Osteoblast (primary cell): ENCODE measurements at regions not wholly inside any gene's neighbourhood (a gene's known extent, or its start where the extent isn't known, plus 50 kb on each side); places are given as distances from the start of the nearest gene placed in this dataset.

Experiments
- DNase-seq: peaks from one replicate; pipeline ENCODE4 v3.0.0; 2011; ENCODE audit warnings: low spot score, mixed read lengths; ENCODE audit not compliant: insufficient read length; ENCODE audit errors: missing footprints
- H2AFZ ChIP-seq: 2 replicates; pipeline ENCODE4 v1.6.0; 2011; ENCODE audit warnings: mild to moderate bottlenecking, low read length
- H3K27ac ChIP-seq: 2 replicates; pipeline ENCODE4 v1.5.1; 2011; ENCODE audit warnings: mild to moderate bottlenecking, low read depth, low read length, moderate library complexity
- H3K27me3 ChIP-seq: 2 replicates; pipeline ENCODE4 v1.6.0; 2012; ENCODE audit warnings: mild to moderate bottlenecking, control low read depth, inconsistent platforms, low read length, moderate library complexity; ENCODE audit not compliant: insufficient read depth
- H3K36me3 ChIP-seq: 2 replicates; pipeline ENCODE4 v1.5.1; 2011; ENCODE audit warnings: mild to moderate bottlenecking, low read length, control low read depth, moderate library complexity; ENCODE audit not compliant: insufficient read depth
- H3K4me1 ChIP-seq: 2 replicates; pipeline ENCODE4 v1.5.1; 2011; ENCODE audit warnings: mild to moderate bottlenecking, low read length, control low read depth, moderate library complexity; ENCODE audit not compliant: insufficient read depth
- H3K4me2 ChIP-seq: 2 replicates; pipeline ENCODE4 v1.6.0; 2011; ENCODE audit warnings: mild to moderate bottlenecking, low read length; ENCODE audit not compliant: insufficient read depth
- H3K4me3 ChIP-seq: fragments of 200-600 bp; sonication (generic); 3 replicates; pipeline ENCODE4 v1.5.1; 2012; ENCODE audit warnings: mild to moderate bottlenecking, low read length, inconsistent platforms; ENCODE audit not compliant: insufficient read depth
- H3K79me2 ChIP-seq: 2 replicates; pipeline ENCODE4 v1.6.0; 2012; ENCODE audit warnings: mild to moderate bottlenecking, low read length, control low read depth, inconsistent platforms; ENCODE audit not compliant: insufficient read depth
- H3K9me3 ChIP-seq: 2 replicates; pipeline ENCODE4 v1.5.1; 2011; ENCODE audit warnings: low read depth, low read length, control low read depth
- H4K20me1 ChIP-seq: 2 replicates; pipeline ENCODE4 v1.6.0; 2012; ENCODE audit warnings: mild to moderate bottlenecking, low read length, control low read depth; ENCODE audit not compliant: insufficient read depth
- CTCF ChIP-seq: IDR thresholded peaks from 2 replicates; pipeline ENCODE4 v1.5.1; 2011; ENCODE audit warnings: mild to moderate bottlenecking, low read depth, low read length, moderate library complexity; ENCODE audit errors: extremely low read depth

DNA sequence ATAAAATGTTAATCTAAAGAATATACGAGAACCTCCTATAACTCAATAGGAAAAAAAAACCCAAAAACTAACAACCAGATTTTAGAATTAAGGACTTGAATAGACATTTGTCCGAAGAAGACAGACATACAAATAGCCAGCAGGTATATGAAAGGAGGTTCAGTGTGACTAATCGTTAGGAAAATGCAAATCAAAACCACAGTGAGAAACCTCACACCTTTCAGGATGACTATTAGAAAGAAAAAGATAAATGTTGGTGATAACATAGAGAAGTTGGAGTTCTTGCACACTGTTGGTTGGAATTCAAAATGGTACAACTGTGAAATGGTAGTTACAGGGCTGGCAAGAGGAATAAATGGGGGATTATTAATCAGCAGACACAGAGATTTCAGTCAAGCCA, 339.0 kb downstream of the TMEM114 start:
- H3K79me2 ChIP-seq: no peaks in the 10 kb centered on the region
- H2AFZ ChIP-seq: no peak overlapping the region
- H3K36me3 ChIP-seq: no peaks in the 10 kb centered on the region
- H3K27ac ChIP-seq: no peak overlapping the region
- no peaks in the 10 kb centered on the region for H4K20me1 ChIP-seq
- no peaks in the 10 kb centered on the region for H3K27me3 ChIP-seq
- DNase-seq: no peak
- H3K9me3 ChIP-seq: no peaks in the 10 kb centered on the region
- no peak overlapping the region for H3K4me2 ChIP-seq
- H3K4me1 ChIP-seq: no peaks in the 10 kb centered on the region
- no peak overlapping the region for H3K4me3 ChIP-seq
- TF ChIP-seq CTCF: no peak

DNA sequence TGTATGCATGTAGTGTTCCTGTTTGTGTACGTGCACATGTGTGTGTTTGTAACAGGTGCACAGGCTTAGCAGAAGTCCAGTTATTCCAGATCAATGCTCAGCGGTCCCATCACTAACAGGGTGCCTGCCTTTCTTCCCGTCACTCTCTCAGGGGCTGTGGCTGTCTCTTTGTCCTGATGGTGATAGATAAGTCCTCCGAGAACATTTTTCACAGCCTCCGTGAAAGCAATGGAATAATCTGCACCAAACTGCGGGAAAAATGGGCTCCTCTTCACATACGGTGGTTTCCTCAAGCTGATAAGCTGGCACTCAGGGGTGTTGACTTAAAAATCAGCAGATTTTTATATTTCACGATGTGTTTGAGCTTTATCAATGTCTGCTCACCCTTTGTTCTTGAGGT, 342.3 kb downstream of the TMEM114 start:
- no peaks in the 10 kb centered on the region for H3K36me3 ChIP-seq
- H3K4me3 ChIP-seq: no peak overlapping the region

GRCh38 chr16:8243981-8244380, 346.3 kb downstream of the TMEM114 start:
- no peak for DNase-seq

More for the DNA sequence above, 342.3 kb downstream of the TMEM114 start:
- Histone ChIP-seq H3K4me1 (no peaks in the 10 kb centered on the region), H3K4me2 (no peak overlapping the region), H2AFZ (no peak overlapping the region), H3K27me3 (no peaks in the 10 kb centered on the region), H3K79me2 (no peaks in the 10 kb centered on the region), H3K9me3 (no peaks in the 10 kb centered on the region), H4K20me1 (no peaks in the 10 kb centered on the region), H3K27ac (no peak overlapping the region)
- TF ChIP-seq CTCF: no peak
- DNase-seq: no peak

DNA sequence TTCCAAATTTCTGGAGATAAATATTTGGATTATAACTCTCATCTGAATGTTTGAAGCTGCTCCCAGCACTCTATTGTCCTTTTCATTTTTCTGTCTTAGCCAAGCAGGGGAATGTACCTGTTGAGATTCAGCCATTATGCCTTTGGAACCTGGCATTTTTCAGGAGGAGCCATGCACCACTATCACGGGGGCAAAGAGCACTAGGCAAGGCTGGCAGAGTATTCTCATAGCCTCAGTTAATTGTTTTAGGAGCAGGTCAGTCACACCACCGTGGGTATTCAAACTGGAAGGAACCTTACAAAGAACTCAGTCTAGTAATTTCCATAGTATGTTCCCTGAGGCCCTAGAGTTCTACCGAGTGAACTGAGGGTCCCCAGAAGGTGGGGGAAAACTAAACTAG, 348.9 kb downstream of the TMEM114 start:
- no peak overlapping the region for H3K4me2 ChIP-seq
- H4K20me1 ChIP-seq: no peaks in the 10 kb centered on the region
- no peak overlapping the region for H3K4me3 ChIP-seq
- DNase-seq: no peak
- no peaks in the 10 kb centered on the region for H3K27me3 ChIP-seq
- no peaks in the 10 kb centered on the region for H3K36me3 ChIP-seq
- no peak overlapping the region for H2AFZ ChIP-seq
- TF ChIP-seq CTCF: no peak
- no peaks in the 10 kb centered on the region for H3K79me2 ChIP-seq
- no peaks in the 10 kb centered on the region for H3K4me1 ChIP-seq
- H3K9me3 ChIP-seq: peaks cover 2% of the 10 kb centered on the region
- H3K27ac ChIP-seq: no peak overlapping the region

More at GRCh38 chr16:8243981-8244380, 346.3 kb downstream of the TMEM114 start:
- no peaks in the 10 kb centered on the region for H3K79me2 ChIP-seq
- no peaks in the 10 kb centered on the region for H3K27me3 ChIP-seq
- H3K9me3 ChIP-seq: no peaks in the 10 kb centered on the region
- H3K4me3 ChIP-seq: no peak overlapping the region
- H2AFZ ChIP-seq: no peak overlapping the region
- no peaks in the 10 kb centered on the region for H4K20me1 ChIP-seq
- H3K27ac ChIP-seq: no peak overlapping the region
- H3K4me2 ChIP-seq: no peak overlapping the region
- no peaks in the 10 kb centered on the region for H3K36me3 ChIP-seq
- no peaks in the 10 kb centered on the region for H3K4me1 ChIP-seq
- TF ChIP-seq CTCF: no peak
